HUDEP-2 (cell line): ENCODE measurements at regions not wholly inside any gene's neighbourhood (a gene's known extent, or its start where the extent isn't known, plus 50 kb on each side); places are given as distances from the start of the nearest gene placed in this dataset.

Source experiments
- DNase-seq, 76 experiments: peaks; one replicate each; lab custom pipeline; 2025; ENCODE audit not compliant: unreplicated experiment in 76 of 76; lab: John Stamatoyannopoulos, UW

DNA sequence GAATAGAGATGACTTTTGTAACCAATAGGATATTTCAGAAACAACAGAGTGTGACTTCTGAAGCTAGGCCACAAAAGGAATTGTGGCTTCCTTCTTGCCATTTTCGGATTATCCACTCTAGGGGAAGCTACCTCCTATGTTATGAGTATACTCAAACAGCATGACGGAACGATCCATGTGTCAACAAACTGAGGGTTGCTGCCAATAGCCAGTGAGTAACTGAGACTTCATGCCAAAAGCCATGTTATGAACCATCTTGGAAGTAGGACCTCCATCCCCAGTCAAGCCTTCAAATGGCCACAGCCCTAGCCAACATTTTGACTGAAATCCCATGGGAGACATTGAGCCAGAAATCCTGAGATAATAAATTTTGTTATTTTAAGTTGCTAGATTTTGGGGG is 69.0 kb upstream of the IL6 start:
- no peak for DNase-seq

DNA sequence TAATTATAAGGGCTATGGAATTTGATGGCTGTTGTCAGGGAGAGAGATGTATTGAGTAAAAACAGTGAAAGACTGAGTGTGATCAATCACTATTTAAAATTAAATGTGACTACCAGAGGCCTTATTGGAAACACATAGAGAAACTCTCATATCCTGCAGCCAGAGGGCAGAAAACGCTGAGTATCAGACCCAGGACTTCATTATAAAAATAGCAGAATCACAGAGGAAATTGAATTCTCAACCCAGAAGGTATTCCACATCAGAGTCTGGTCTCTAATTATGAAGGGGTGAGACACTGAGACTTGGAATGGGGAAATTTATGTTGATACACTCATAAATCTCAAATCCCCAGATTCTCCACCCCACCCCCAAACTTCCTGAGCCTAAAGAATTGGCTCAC is 69.5 kb upstream of the IL6 start:
- DNase-seq, result no peak

DNA sequence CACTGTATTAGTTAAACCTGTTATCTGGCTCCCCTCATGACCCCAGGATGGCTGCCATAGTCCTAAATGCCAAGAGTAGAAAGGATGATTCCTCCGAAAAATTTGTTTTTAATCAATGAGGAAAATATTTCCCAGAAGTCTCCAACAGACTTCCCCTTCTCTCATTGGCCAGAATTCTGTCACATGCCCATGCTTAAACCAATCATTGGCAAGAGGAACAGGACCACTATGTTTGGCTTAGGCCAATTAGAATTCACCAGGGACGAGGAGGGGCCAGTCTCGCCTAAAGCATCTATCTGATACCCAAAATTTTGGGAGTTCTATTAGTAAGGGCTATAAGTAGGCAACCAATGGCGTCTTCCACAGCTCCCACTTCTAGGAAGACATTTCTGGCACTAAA is 71.2 kb upstream of the IL6 start:
- no peak for DNase-seq

- DNase-seq, result no peak
These were observed 72.2 kb upstream of the IL6 start for GRCh38 chr7:22654831-22655230.

GRCh38 chr7:22653951-22654350 is 73.0 kb upstream of the IL6 start:
- DNase-seq, result no peak

GRCh38 chr7:22651534-22652243 is 75.3 kb upstream of the IL6 start:
- DNase-seq, result no peak

GRCh38 chr7:22651036-22651435 is 76.0 kb upstream of the IL6 start:
- DNase-seq, result no peak

GRCh38 chr7:22649686-22650085 is 77.3 kb upstream of the IL6 start:
- no peak for DNase-seq

DNA sequence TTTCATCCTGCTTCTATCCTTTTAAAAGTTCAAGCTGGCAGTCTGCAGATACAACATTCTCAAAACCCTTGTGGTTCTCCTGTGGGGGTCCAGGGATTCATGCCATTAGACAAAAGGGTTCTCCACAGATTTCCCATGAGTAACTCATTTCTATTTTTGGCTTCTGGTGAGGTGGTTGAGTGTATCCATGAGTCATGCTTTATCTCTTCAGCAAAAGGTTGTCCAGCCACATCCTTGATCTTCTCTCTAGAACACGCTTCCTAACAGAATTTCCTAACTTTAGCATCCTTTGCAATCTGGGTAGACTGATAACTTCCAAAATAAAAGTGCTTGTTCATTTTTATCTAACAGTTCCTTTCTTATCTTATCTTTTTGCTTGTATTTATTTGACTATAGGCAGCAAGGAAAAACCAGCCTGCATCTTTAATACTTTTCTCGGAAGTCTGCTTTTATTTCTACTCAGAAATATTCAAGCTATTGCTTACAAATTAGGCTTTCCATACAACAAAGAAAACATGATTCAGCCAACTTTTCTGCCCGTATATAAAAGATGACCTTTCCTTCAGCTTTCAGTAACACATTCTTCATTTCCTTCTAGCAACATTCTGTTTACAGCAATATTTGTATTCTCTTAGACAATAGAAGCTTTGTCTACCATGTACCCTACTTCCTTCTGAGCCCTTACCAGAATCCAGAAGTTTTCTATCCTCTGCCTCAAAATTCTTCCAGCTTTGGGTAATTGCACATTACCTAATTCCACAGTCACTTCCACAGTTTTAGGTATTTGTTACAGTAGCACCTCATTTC is 79.3 kb upstream of the IL6 start:
- no peak for DNase-seq

DNA sequence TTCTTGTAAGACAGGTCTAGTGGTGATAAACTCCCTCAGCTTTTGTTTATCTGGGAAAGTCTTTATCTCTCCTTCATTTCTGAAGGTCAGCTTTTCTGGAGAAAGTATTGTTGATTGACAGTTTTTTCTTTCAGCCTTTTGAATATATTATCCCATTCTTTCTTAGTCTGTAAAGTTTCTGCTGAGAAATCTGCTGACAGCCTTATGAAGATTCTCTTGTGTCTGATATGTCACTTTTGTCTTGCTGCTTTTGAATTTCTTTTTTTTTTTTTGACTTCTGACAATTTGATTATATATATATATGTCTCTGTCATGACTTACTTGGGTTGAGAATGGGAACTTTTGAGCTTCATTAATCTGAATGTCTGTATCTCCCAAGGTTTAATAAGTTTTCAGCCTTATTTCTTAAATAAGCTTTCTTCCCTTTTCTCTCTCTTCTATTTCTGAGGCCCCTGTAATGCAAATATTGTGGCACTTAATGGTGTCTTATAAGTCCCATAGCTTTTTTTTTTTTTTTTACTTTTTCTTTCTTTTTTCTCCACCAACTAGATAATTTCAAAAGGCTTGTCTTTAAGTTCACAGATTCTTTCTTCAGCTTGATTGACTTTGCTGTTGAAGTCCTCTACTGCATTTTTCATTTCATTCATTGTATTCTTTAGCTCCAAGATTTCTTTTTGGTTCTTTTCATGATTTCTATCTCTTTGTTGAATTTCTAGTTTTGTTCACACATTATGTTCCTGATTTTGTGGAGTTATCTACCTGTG is 81.4 kb upstream of the IL6 start:
- no peak for DNase-seq

GRCh38 chr7:22642454-22642853 is 84.5 kb upstream of the IL6 start:
- DNase-seq, result no peak

- no peak for DNase-seq
These were observed 86.7 kb upstream of the IL6 start for GRCh38 chr7:22640269-22640668.

- no peak for DNase-seq
These were observed 87.6 kb upstream of the IL6 start for GRCh38 chr7:22639396-22639795.

DNA sequence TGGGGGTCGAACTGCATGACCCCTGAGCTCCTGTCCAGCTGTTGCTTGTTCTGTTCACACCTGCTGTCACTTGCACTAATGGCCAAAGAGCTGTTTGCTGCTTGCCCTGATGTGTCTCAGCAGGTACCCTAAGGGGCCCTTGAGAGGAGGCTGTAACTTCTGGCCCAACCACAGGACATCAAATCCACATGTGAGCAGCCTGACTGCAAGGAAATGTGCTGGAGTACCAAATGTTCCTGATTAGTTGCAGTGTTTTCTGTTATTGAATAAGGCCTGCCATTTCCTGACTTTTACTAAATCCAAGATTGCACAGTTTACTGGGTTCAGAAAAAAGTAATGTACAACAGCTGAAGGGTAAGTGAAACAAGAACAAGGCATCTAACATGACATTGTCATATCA is 91.7 kb upstream of the IL6 start:
- no peak for DNase-seq

- no peak for DNase-seq
These were observed 93.0 kb upstream of the IL6 start for GRCh38 chr7:22633954-22634474.

GRCh38 chr7:22633286-22633953 is 93.6 kb upstream of the IL6 start:
- DNase-seq, result no peak

DNA sequence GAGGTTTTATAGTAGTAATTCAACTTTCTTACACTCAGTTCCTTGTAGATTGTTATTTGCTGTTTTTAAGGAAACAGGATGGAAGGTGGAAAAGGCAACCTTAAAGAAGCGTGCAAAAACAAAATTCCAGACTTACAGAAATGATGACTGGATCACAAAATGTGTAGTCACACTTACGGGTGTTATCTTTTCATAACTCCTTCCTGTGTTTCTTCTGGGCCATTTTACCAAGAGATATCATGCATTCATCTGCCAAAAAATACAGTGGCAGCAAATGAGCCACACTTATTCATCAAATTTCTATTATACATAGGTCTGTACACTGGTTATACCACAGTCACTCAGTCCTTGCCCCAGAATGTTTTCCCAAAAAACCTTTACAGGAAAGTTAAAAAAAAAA is 94.3 kb upstream of the IL6 start:
- DNase-seq, result no peak

DNA sequence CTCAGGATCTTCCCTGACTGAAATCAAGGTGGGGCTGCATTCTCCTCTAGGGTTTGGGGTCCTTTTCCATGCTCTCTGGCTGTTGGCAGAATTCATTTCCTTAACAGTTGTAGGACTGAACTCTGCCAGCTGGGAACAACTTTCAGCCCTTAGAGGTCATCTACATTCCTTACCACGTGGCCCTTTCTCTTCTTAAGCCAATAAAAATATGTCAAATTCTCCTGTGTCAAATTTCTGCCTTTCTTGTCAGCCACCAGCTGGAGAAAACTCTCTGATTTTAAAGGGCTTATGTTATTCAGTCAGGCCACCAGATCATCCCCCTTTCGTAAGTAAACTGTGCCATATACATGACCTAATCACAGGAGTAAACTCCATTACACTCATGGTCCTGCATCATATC is 95.3 kb upstream of the IL6 start:
- no peak for DNase-seq

GRCh38 chr7:22630069-22630468 is 96.9 kb upstream of the IL6 start:
- DNase-seq, result no peak

DNA sequence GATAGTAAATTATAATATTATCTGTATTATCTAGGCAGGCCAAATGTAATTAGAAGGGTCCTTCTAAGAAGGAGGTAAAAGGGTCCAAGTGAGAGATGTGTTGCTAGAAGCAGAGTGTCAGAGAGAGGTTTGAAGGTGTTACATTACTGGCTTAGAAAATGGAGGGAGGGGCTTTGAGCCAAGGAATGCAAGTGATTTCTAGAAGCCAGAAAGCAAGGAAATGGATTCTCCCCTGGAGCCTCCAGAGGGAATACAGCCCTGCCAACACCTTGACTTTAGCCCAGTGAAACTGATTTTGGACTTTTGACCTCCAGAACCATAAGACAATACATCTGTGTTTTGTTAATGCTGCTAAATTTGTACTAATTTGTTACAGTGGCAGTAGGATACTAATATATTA is 97.9 kb upstream of the IL6 start:
- no peak for DNase-seq

- DNase-seq, result no peak
These were observed 98.9 kb upstream of the IL6 start for GRCh38 chr7:22628112-22628511.
